ENCODE measurements at regions not wholly inside any gene's neighbourhood (a gene's known extent, or its start where the extent isn't known, plus 50 kb on each side); places are given as distances from the start of the nearest gene placed in this dataset.

GRCh38 chr9:31034311-31034710, 1350.1 kb upstream of the ACO1 start:
- intact Hi-C loops (cut with micrococcal nuclease; ENCODE audit: unreplicated experiment): no loop called here
- ATAC-seq (no peak), DNase-seq (ENCODE audit: low read depth, low spot score) (no peak), FAIRE-seq (no peak)
- ChIA-PET CTCF (no interaction called here), SMC1A (ENCODE audit: uncharacterized antibody, unreplicated experiment) (interaction anchor here (1.2 kb wide), 1 partner anchor 11 kb away, joined by 3 read pairs; no protein-coding TSS in a partner anchor), RAD21 (ENCODE audit: unreplicated experiment) (no interaction called here), POLR2A (no interaction called here)
- H4K20me1 ChIP-seq (ENCODE audit: control insufficient read depth, insufficient read depth): no peaks in the 10 kb centered on the region
- H3K4me3 ChIP-seq: no peak overlapping the region
- 39% methylated on average over 4 of the region's 4 CpGs for WGBS (ENCODE audit: insufficient coverage, insufficient replicate concordance, low lambda C conversion rate, missing lambda C conversion rate)
- H3K9me3 ChIP-seq (replicated peaks; ENCODE audit: control insufficient read depth, insufficient read depth, low read length): no peaks in the 10 kb centered on the region
- H3K27ac ChIP-seq (ENCODE audit: control insufficient read depth, insufficient read depth): no peak overlapping the region
- no peak overlapping the region for H3K9ac ChIP-seq (ENCODE audit: control insufficient read depth, insufficient read depth, low read length)
- in situ Hi-C loops (cut with MboI): no loop called here
- H2AFZ ChIP-seq (ENCODE audit: control insufficient read depth, low read depth, low read length): no peak overlapping the region
- no peaks in the 10 kb centered on the region for H3K4me1 ChIP-seq (ENCODE audit: control insufficient read depth, insufficient read depth, low read length)
- no peak overlapping the region for H3K4me2 ChIP-seq (ENCODE audit: control insufficient read depth, insufficient read depth)
- TF ChIP-seq WRNIP1 (IDR thresholded peaks at IDR 0.05; ENCODE audit: borderline replicate concordance, low read depth, low read length) (no peak), HCFC1 (IDR thresholded peaks at IDR 0.05; ENCODE audit: low read length) (no peak), TBL1XR1 (IDR thresholded peaks at IDR 0.05; ENCODE audit: low read depth, low read length) (no peak), RBBP5 (conservative IDR thresholded peaks at IDR 0.05) (no peak), SMAD1 (IDR thresholded peaks at IDR 0.05; ENCODE audit: low read depth, partially characterized antibody) (no peak), RCOR1 (conservative IDR thresholded peaks at IDR 0.05; ENCODE audit: low read depth, low read length) (no peak), MTA3 (IDR thresholded peaks at IDR 0.05; ENCODE audit: borderline replicate concordance, low read length) (no peak), RB1 (IDR thresholded peaks at IDR 0.05; ENCODE audit: borderline replicate concordance) (no peak), CBX5 (IDR thresholded peaks at IDR 0.05; ENCODE audit: low read depth) (no peak), GATAD2B (conservative IDR thresholded peaks at IDR 0.05; ENCODE audit: low read depth) (no peak), NRF1 (conservative IDR thresholded peaks at IDR 0.05; ENCODE audit: low read depth, low read length) (no peak)
- TF ChIP-seq, protein P1, sequence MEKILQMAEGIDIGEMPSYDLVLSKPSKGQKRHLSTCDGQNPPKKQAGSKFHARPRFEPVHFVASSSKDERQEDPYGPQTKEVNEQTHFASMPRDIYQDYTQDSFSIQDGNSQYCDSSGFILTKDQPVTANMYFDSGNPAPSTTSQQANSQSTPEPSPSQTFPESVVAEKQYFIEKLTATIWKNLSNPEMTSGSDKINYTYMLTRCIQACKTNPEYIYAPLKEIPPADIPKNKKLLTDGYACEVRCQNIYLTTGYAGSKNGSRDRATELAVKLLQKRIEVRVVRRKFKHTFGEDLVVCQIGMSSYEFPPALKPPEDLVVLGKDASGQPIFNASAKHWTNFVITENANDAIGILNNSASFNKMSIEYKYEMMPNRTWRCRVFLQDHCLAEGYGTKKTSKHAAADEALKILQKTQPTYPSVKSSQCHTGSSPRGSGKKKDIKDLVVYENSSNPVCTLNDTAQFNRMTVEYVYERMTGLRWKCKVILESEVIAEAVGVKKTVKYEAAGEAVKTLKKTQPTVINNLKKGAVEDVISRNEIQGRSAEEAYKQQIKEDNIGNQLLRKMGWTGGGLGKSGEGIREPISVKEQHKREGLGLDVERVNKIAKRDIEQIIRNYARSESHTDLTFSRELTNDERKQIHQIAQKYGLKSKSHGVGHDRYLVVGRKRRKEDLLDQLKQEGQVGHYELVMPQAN (conservative IDR thresholded peaks at IDR 0.05): no peak
- no TSS peak for BruUV-seq (replicated peaks)
- H3K79me2 ChIP-seq (ENCODE audit: control insufficient read depth, insufficient read depth, low read length): no peaks in the 10 kb centered on the region
- no peaks in the 10 kb centered on the region for H3K27me3 ChIP-seq (replicated peaks in 1 of 2; ENCODE audit: control insufficient read depth in 2 of 2, insufficient read depth in 2 of 2, low read length in 1 of 2)
- no peaks in the 10 kb centered on the region for H3K36me3 ChIP-seq (ENCODE audit: control insufficient read depth in 2 of 2, insufficient read depth in 2 of 2, low read length in 1 of 2)
